ENCODE measurements at regions not wholly inside any gene's neighbourhood (a gene's known extent, or its start where the extent isn't known, plus 50 kb on each side); places are given as distances from the start of the nearest gene placed in this dataset.
"Not testable (repeated sequence)": the region's sequence is repeated elsewhere in the genome, so short reads cannot be mapped to it uniquely, and the experiment has no call there.

DNA sequence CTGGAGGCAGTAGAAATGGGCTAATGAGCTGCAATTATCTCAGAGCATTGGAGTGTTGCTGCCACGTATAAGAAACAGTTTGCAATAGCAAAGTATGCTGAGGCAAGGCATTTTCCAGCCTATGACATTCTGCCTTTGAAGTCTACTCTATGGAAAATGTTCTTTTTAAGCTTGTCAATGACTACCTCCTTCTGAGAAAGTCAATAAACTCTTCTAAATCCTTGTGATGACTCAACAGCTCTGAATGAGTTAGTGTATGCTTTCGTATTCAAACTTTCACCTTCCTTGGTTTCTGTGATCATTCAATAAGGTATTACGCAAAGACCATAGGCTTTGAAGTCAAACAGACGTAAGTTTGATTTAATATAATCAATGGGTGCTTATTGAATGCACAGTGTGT is 111.2 kb downstream of the CAPZA3 start:
- peak; percentile 22 for DNase-seq (ENCODE audit: low spot score)

- no peak for DNase-seq (ENCODE audit: low spot score)
Observed at GRCh38 chr12:18849761-18850160, 111.8 kb downstream of the CAPZA3 start.

DNA sequence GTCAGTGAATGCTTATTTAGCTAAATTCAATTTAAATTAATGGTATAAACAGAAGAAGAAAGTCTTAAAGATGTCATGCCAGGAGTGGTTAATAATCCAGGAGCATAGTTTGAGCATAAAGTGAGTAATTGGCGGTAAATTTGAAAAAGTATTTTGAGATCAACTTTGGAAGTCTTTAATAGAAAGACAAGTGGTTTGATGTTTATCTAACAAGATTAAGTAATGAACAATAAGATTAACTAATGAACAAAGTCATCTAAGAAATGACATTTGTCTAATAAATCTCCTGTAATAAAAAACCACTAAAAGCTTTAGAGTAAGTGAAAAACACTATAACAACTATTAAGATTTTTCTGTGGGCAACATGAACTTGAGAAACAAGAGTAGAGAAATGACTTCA is 112.8 kb downstream of the CAPZA3 start:
- no peak for DNase-seq (ENCODE audit: low spot score)

DNA sequence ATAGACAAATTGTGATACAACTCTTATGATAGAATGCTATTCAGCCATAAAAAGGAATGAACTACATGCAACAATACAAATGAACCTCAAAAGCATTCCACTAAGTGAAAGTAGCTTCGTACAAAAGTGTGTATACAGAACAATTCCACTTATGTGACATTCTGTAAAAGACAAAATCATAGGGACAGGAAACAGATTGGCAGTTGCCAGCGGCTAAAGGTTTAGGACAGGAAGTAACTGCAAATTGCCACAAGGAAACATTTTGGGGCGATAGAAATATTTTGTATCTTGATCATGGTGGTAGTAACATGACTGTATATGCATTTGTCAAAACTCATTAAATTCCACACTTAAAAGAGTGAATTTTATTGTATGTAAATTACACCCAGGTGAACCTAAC is 113.4 kb downstream of the CAPZA3 start:
- DNase-seq (ENCODE audit: low spot score) = no peak

DNA sequence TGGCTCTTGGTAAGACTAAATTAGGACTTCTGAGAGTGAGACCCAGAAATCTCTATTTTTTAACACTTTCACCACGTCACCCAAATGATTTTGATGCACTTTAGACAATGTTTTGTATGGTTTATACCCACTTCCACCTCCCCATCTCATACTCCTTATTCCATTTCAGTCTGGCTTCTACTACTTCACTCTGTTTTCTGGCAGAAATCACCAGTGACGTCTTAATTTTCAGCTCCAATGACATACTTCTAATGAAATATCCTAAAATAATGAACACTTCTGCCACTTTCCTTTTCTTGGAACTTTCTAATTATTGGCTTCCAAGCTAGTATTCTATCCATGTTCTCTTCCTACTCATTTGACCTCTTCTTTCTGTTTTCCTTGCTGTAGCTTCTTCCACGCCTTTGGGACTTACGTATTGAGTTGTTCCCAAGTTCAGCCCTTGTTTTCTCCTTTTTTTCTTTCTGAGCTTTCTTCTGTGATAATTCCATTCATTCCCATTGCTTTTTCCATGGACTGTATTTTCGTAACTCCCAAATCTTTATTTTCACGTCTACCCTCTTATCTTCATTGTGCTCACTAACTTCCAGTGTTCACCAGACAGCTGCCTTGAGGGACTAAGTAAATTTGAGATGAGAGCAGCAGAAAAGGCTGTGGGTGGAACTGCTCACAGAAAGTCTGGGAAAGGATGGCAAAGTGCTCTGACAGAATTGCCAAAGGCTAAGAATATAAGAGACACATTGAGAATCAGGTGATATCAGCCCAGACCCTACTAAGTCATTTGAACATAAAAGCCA is 115.8 kb downstream of the CAPZA3 start:
- no peak for DNase-seq (ENCODE audit: low spot score)

DNA sequence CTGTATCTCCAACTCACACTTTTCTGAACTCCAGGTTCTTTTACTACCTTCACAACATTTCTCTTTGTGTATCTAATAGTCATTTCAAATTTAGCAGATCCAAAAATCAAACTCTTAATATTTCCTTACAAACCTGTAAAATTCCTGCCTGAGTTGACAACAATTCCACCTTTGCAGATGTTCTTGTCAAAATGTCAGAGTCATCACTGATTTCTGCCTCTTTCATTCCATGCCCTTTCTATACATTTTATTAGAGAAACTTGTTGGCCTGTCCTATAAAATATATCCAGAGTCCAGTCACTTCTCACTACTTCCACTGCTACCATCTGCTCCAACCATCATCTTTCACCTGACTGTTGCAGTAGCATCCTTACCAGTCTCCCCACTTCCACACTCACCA is 119.7 kb downstream of the CAPZA3 start:
- DNase-seq (ENCODE audit: low spot score) = no peak

- DNase-seq (ENCODE audit: low spot score) = no peak
Observed at GRCh38 chr12:18859400-18859799, 121.5 kb downstream of the CAPZA3 start.

DNA sequence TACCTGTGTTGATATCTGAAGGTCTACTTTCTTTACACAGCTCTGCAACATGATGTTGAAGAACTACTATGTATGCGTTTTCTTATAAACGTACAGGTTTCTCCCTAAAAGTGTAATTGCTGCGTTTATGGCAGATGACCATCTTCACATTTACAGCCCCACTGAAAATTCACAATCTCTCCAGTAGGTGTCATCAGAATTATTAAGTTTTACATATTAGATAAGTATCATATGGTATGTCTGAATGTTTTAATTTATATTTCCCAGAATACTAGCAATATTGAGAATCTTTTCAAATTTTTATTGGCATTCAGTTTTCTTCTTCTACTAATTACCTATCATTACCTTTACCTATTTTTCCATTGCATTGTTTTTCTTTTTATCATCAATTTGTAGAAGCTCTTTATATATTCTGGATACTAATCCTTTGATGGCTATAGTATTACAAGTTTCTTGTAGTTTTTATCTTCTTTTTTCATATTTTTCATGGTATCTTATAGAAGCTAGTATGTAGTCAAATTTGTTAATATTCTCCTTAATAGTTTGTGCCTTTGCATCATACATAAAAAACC is 123.5 kb downstream of the CAPZA3 start:
- DNase-seq (ENCODE audit: low spot score) = peak; percentile 78

DNA sequence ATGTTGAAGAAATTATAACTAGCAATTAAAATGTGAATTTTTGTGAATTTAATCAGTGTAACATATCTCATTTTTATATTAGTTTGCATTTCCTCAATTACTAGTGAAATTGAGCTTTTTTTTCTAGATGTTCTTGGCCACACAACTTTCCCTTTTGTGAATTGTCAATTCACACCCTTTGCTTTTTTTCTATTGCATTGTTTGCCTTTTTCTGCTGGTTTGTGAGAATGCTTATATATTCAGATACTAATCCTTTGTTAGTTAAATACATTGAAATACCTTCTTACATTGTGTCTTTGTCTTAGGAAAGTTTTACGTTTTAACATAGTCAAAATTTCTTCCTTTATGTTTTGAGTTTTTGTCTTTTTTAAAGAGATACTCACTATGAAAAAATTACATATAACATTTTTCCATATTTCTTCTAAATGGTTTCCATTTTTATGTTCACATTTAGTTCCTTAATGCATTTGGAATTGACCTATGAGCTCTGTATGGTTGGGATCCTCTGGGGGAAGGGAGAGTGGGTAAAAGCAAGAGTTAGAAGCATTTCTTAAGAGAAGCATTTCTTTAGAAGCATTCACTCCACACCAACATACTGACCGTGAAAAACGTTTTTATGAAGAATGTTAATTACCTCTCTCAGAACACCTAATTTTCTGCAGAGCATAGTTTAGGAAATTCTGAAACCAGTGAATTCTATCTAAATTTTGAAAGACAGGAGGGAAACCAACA is 126.0 kb downstream of the CAPZA3 start:
- DNase-seq (ENCODE audit: low spot score) = no peak

- no peak for DNase-seq (ENCODE audit: low spot score)
Observed at GRCh38 chr12:18864900-18865561, 127.1 kb downstream of the CAPZA3 start.

- no peak for DNase-seq (ENCODE audit: low spot score)
Observed at GRCh38 chr12:18868717-18869116, 130.8 kb downstream of the CAPZA3 start.

GRCh38 chr12:18872770-18873169 is 134.9 kb downstream of the CAPZA3 start:
- DNase-seq (ENCODE audit: low spot score) = no peak

DNA sequence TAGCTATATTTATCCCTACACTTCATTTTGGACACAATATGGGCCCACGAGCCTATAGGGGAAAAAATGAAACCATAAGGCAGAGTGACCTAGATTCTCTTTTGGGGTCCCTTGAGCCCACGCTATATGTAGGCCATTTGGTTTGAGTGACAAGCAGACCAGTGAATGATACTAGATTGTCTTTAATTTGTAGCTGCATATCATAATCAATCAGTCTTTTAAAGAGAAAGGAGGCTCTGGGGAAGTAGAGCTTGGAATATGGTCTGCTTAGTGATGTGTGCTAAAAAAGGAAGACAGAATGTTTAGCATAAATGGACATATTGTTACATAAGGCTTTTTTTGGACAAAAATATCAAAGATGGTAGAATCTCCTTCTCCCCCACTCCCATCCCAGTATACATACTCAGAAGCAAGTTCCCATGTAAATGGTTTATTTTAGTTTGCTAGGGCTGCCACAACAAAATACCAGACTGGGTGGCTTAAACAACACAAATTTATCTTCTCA is 140.8 kb downstream of the CAPZA3 start:
- no peak for DNase-seq (ENCODE audit: low spot score)

- peak; percentile 47 for DNase-seq (ENCODE audit: low spot score)
Observed at GRCh38 chr12:18882690-18883089, 144.8 kb downstream of the CAPZA3 start.

DNA sequence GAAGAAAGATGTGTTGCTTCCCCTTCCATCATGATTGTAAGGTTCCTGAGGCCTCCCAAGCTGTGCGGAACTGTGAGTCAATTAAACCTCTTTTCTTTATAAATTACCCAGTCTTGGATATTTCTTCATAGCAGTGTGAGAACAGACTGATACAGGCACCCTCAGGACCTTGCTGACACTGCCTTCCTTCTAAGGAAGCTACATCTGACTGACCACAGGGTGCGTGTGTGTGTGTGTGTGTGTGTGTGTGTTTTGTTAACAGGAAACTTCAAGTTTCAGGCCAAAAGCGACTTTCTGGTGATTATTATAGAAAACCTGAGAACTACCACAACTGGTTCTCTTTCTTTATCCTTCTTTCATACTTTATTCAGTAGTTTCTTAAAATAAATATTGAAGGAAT is 149.0 kb downstream of the CAPZA3 start:
- no peak for DNase-seq (ENCODE audit: low spot score)

- no peak for DNase-seq (ENCODE audit: low spot score)
Observed at GRCh38 chr12:18887368-18887767, 149.4 kb downstream of the CAPZA3 start.

DNA sequence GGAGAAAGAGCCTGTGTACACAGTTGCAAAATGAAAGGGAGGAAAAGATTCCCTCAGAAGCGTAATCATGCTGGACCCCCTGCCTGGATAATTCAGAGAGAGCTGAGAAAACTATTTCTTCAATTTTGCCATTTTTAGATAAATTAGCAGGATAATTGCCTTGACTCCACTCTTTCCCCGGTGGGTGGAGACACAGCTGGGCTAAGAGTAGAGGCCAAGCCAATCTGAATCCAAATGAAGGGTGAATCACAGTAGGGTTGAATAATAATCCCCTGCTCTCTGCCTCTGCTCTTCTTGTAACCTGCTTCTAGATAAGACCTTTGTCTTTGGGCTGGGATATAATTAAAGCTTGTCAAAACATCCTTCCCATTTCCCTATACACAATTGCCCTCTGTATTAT is 150.1 kb downstream of the CAPZA3 start:
- DNase-seq (ENCODE audit: low spot score) = no peak

DNA sequence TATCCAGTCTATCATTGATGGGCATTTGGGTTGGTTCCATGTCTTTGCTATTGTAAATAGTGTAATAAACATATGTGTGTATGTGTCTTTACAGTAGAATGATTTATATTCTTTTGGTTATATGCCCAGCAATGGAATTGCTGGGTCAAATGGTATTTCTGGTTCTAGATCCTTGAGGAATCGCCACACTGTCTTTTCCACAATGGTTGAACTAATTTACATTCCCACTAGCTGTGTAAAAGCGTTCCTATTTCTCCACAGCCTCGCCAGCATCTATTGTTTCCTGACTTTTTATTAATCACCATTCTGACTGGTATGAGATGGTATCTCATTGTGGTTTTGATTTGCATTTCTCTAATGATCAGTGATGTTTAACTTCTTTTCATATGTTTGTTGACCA is 152.7 kb downstream of the CAPZA3 start:
- DNase-seq (ENCODE audit: low spot score) = not testable (repeated sequence)

DNA sequence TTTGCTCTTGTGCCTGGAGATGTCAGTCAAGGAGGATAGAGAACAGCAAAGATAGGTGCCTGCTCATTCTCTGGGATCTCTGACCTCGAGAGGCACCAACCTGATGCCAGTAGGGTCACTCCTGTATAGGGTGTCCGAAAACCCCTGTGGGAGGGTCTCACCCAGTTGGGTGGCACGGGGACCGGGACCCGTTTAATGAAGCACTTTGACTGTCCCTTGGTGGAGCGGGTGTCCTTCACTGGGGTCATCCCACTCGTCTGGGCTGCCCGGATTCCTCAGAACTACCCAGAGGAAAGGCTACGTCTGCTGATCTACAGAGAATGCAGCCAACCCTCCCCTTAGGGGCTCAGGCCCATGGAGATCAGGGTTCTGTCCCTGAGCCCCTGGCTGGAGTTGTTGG is 157.6 kb downstream of the CAPZA3 start:
- DNase-seq (ENCODE audit: low spot score) = no peak

DNA sequence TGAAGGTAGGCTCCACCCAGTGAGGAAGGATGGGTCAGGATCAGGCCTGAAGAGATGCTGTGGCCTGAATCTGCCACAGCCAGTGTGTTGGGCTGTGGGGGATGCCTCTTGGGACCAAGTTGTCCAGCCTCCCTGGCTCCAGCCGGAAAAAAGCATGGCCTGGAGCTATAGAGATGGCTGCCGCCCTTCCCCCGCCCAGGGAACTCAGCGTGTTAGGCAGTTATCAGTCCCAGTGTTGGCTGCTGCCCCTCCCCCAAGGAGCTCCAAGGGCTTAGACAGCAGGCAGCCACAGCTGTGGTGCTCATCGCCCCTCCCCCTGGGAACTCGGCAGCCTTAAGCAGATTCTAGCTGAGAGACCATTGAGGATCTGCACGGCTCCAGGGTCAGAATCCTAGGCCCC is 158.0 kb downstream of the CAPZA3 start:
- DNase-seq (ENCODE audit: low spot score) = no peak

- no peak for DNase-seq (ENCODE audit: low spot score)
Observed at GRCh38 chr12:18897823-18898222, 159.9 kb downstream of the CAPZA3 start.

DNA sequence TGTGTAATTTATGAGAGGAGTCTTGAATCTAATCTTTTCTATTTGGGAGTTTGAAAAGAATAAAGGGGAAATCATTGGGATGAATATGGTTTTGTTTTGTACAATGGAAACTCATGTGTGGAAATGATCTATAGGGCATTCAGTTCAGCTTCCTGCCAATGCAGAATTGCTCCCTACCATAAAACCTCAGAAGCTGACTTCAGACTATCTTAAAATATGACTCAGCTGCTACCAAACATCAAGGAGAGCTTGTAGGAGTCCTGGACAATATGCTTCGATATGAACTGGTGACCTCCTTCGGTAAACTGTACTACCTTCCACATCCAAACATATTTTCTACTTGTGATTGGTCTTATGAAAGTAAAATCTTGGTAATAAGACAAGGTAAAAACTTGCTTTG is 160.6 kb downstream of the CAPZA3 start:
- DNase-seq (ENCODE audit: low spot score) = no peak

Measured in HT-29 (cell line).